HL-60 (cell line): ENCODE measurements at regions not wholly inside any gene's neighbourhood (a gene's known extent, or its start where the extent isn't known, plus 50 kb on each side); places are given as distances from the start of the nearest gene placed in this dataset.

Experiments used
- DNase-seq, 2 experiments: peaks; one replicate each; pipeline ENCODE4 v3.0.0-alpha.2; 2010 to 2020; ENCODE audit warnings: low read depth in 1 of 2, low spot score in 1 of 2
- H3K27ac ChIP-seq: fragments of 250-450 bp; sonication (Bioruptor Pico); replicated peaks from 2 replicates; pipeline ENCODE4 v1.5.1; 2020; ENCODE audit warnings: mild to moderate bottlenecking, moderate library complexity
- H3K27me3 ChIP-seq: fragments of 250-450 bp; sonication (Bioruptor Pico); 2 replicates; pipeline ENCODE4 v1.5.1; 2021; ENCODE audit warnings: mild to moderate bottlenecking, moderate library complexity; ENCODE audit not compliant: insufficient read depth, poor library complexity, severe bottlenecking
- H3K4me3 ChIP-seq: replicated peaks from 2 replicates; pipeline ENCODE4 v1.5.1; 2011; ENCODE audit warnings: mild to moderate bottlenecking, control low read depth, low read length; ENCODE audit not compliant: insufficient read depth
- CTCF ChIP-seq: IDR thresholded peaks from one replicate; pipeline ENCODE4 v1.5.1; 2011; ENCODE audit warnings: low read length, control low read depth, inconsistent platforms; ENCODE audit not compliant: insufficient read depth
- GABPA ChIP-seq: IDR thresholded peaks from 2 replicates; pipeline ENCODE4 v1.6.1; 2012; ENCODE audit warnings: low read depth
- POLR2AphosphoS5 ChIP-seq: IDR thresholded peaks from 2 replicates; pipeline ENCODE4 v1.6.1; 2012; ENCODE audit warnings: low read depth
- REST ChIP-seq: IDR thresholded peaks from 2 replicates; pipeline ENCODE4 v1.6.1; 2012; ENCODE audit warnings: low read depth; ENCODE audit not compliant: insufficient replicate concordance
- SPI1 ChIP-seq: IDR thresholded peaks from 2 replicates; pipeline ENCODE4 v1.6.1; 2012; ENCODE audit warnings: low read depth, mild to moderate bottlenecking, borderline replicate concordance

GRCh38 chr11:21811572-21811971 is 381.3 kb upstream of the ANO5 start:
- Histone ChIP-seq H3K4me3 (no peak overlapping the region), H3K27me3 (no peaks in the 10 kb centered on the region), H3K27ac (no peak overlapping the region)
- no peak for DNase-seq
- TF ChIP-seq SPI1 (no peak), POLR2AphosphoS5 (no peak), CTCF (no peak), REST (no peak), GABPA (no peak)

GRCh38 chr11:21814169-21814568 is 378.7 kb upstream of the ANO5 start:
- no peak overlapping the region for H3K27ac ChIP-seq
- no peak overlapping the region for H3K4me3 ChIP-seq
- no peaks in the 10 kb centered on the region for H3K27me3 ChIP-seq
- TF ChIP-seq POLR2AphosphoS5: no peak
- TF ChIP-seq SPI1: no peak
- TF ChIP-seq REST: no peak
- TF ChIP-seq GABPA: no peak
- TF ChIP-seq CTCF: no peak
- DNase-seq: no peak

- H3K27ac ChIP-seq: no peak overlapping the region
- H3K4me3 ChIP-seq: no peak overlapping the region
- no peaks in the 10 kb centered on the region for H3K27me3 ChIP-seq
- no peak for DNase-seq
- TF ChIP-seq POLR2AphosphoS5: no peak
- no peak for TF ChIP-seq GABPA
- no peak for TF ChIP-seq CTCF
- TF ChIP-seq REST: no peak
- no peak for TF ChIP-seq SPI1
These were observed 375.2 kb upstream of the ANO5 start for GRCh38 chr11:21817696-21818095.
